ENCODE measurements at regions not wholly inside any gene's neighbourhood (a gene's known extent, or its start where the extent isn't known, plus 50 kb on each side); places are given as distances from the start of the nearest gene placed in this dataset.

GRCh38 chr3:28103861-28104260 lies 137.6 kb upstream of the CMC1 start:
- BruUV-seq (replicated peaks): no TSS peak
- ChIA-PET CTCF (interaction anchor here (0.7 kb wide), 1 partner anchor 86 kb away, joined by 3 read pairs; no protein-coding TSS in a partner anchor), POLR2A (no interaction called here)
- Mint-ChIP-seq H3K27me3 (ENCODE audit: insufficient read depth, unreplicated experiment) (no peaks in the 10 kb centered on the region), H3K4me3 (ENCODE audit: unreplicated experiment) (no peak overlapping the region), H3K9me3 (ENCODE audit: unreplicated experiment) (peaks cover 2% of the 10 kb centered on the region), H3K27ac (ENCODE audit: low read depth, unreplicated experiment) (no peak overlapping the region), H3K36me3 (ENCODE audit: insufficient read depth, unreplicated experiment) (no peaks in the 10 kb centered on the region), H3K4me1 (ENCODE audit: insufficient read depth, unreplicated experiment) (no peaks in the 10 kb centered on the region)
- TF ChIP-seq CTCF (IDR thresholded peaks at IDR 0.05; ENCODE audit: unreplicated experiment): no peak
- DNase-seq (ENCODE audit: unreplicated experiment): no peak
- intact Hi-C loops (cut with micrococcal nuclease): no loop called here

GRCh38 chr3:28104896-28105534 lies 136.4 kb upstream of the CMC1 start:
- Mint-ChIP-seq H3K4me1 (ENCODE audit: insufficient read depth, unreplicated experiment) (no peaks in the 10 kb centered on the region), H3K9me3 (ENCODE audit: unreplicated experiment) (no peaks in the 10 kb centered on the region), H3K27ac (ENCODE audit: low read depth, unreplicated experiment) (no peak overlapping the region), H3K27me3 (ENCODE audit: insufficient read depth, unreplicated experiment) (no peaks in the 10 kb centered on the region), H3K36me3 (ENCODE audit: insufficient read depth, unreplicated experiment) (no peaks in the 10 kb centered on the region), H3K4me3 (ENCODE audit: unreplicated experiment) (no peak overlapping the region)
- DNase-seq (ENCODE audit: unreplicated experiment): no peak
- no peak for TF ChIP-seq CTCF (IDR thresholded peaks at IDR 0.05; ENCODE audit: unreplicated experiment)
- CTCF ChIA-PET: no interaction called here
- intact Hi-C loops (cut with micrococcal nuclease): no loop called here
- no TSS peak for BruUV-seq (replicated peaks)
- POLR2A ChIA-PET: no interaction called here

DNA sequence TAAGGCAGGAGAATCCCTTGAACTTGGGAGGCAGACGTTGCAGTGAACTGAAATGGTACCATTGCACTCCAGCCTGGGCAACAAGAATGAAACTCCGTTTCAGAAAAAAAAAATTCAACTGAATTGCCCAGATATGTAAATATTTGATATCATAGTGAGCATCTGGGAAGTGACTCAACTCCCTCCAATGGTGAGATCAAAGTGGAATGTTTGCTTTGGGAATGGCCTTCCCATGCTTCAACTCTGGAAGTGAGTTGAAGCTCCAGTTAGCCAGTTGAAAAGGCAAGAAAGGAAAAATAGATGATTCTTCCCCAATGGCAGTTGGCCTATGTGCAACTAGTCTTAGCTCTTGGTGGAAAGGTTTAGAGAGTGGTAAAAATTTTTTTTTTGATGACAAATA lies 131.6 kb upstream of the CMC1 start:
- intact Hi-C loops (cut with micrococcal nuclease): no loop called here
- no TSS peak for BruUV-seq (replicated peaks)
- no peak for TF ChIP-seq CTCF (IDR thresholded peaks at IDR 0.05; ENCODE audit: unreplicated experiment)
- CTCF ChIA-PET: interaction anchor here (0.6 to 0.7 kb wide), 5 partner anchors 12 to 630 kb away, joined by 3 to 5 read pairs (median 3); no protein-coding TSS in a partner anchor
- Mint-ChIP-seq H3K36me3 (ENCODE audit: insufficient read depth, unreplicated experiment) (no peaks in the 10 kb centered on the region), H3K4me3 (ENCODE audit: unreplicated experiment) (no peak overlapping the region), H3K4me1 (ENCODE audit: insufficient read depth, unreplicated experiment) (no peaks in the 10 kb centered on the region), H3K27ac (ENCODE audit: low read depth, unreplicated experiment) (no peak overlapping the region), H3K27me3 (ENCODE audit: insufficient read depth, unreplicated experiment) (no peaks in the 10 kb centered on the region), H3K9me3 (ENCODE audit: unreplicated experiment) (no peaks in the 10 kb centered on the region)
- POLR2A ChIA-PET: no interaction called here
- DNase-seq (ENCODE audit: unreplicated experiment): no peak

GRCh38 chr3:28110869-28111268 lies 130.6 kb upstream of the CMC1 start:
- ChIA-PET CTCF (interaction anchor here (0.5 to 0.7 kb wide), 3 partner anchors 9 to 407 kb away, joined by 3 to 4 read pairs (median 3); no protein-coding TSS in a partner anchor), POLR2A (no interaction called here)
- no peaks in the 10 kb centered on the region for H3K36me3 Mint-ChIP-seq (ENCODE audit: insufficient read depth, unreplicated experiment)
- H3K9me3 Mint-ChIP-seq (ENCODE audit: unreplicated experiment): no peaks in the 10 kb centered on the region
- H3K4me3 Mint-ChIP-seq (ENCODE audit: unreplicated experiment): no peak overlapping the region
- no peak for DNase-seq (ENCODE audit: unreplicated experiment)
- intact Hi-C loops (cut with micrococcal nuclease): no loop called here
- no peak overlapping the region for H3K27ac Mint-ChIP-seq (ENCODE audit: low read depth, unreplicated experiment)
- no TSS peak for BruUV-seq (replicated peaks)
- no peak for TF ChIP-seq CTCF (IDR thresholded peaks at IDR 0.05; ENCODE audit: unreplicated experiment)
- H3K27me3 Mint-ChIP-seq (ENCODE audit: insufficient read depth, unreplicated experiment): no peaks in the 10 kb centered on the region
- no peaks in the 10 kb centered on the region for H3K4me1 Mint-ChIP-seq (ENCODE audit: insufficient read depth, unreplicated experiment)
